ENCODE measurements at regions not wholly inside any gene's neighbourhood (a gene's known extent, or its start where the extent isn't known, plus 50 kb on each side); places are given as distances from the start of the nearest gene placed in this dataset.
"Not testable (repeated sequence)": the region's sequence is repeated elsewhere in the genome, so short reads cannot be mapped to it uniquely, and the experiment has no call there.

GRCh38 chr15:77910030-77910911, 167.2 kb downstream of the TBC1D2B start:
- TF ChIP-seq, protein P1, sequence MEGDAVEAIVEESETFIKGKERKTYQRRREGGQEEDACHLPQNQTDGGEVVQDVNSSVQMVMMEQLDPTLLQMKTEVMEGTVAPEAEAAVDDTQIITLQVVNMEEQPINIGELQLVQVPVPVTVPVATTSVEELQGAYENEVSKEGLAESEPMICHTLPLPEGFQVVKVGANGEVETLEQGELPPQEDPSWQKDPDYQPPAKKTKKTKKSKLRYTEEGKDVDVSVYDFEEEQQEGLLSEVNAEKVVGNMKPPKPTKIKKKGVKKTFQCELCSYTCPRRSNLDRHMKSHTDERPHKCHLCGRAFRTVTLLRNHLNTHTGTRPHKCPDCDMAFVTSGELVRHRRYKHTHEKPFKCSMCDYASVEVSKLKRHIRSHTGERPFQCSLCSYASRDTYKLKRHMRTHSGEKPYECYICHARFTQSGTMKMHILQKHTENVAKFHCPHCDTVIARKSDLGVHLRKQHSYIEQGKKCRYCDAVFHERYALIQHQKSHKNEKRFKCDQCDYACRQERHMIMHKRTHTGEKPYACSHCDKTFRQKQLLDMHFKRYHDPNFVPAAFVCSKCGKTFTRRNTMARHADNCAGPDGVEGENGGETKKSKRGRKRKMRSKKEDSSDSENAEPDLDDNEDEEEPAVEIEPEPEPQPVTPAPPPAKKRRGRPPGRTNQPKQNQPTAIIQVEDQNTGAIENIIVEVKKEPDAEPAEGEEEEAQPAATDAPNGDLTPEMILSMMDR (IDR thresholded peaks at IDR 0.05): peak; percentile 71
- TF ChIP-seq EZH2 (IDR thresholded peaks at IDR 0.05; ENCODE audit: borderline replicate concordance, insufficient read depth, low read depth, low read length, poor library complexity, severe bottlenecking): not testable (repeated sequence)

Data from B cell (primary cell).